SU-DHL-6 (cell line): ENCODE measurements at regions not wholly inside any gene's neighbourhood (a gene's known extent, or its start where the extent isn't known, plus 50 kb on each side); places are given as distances from the start of the nearest gene placed in this dataset.

ENCODE experiments used
- H2AFZ ChIP-seq: fragments of 200-600 bp; sonication (generic); 2 replicates; pipeline ENCODE4 v1.6.1; 2014; ENCODE audit warnings: low read depth, mild to moderate bottlenecking, moderate library complexity, mixed read lengths, antibody characterized with exemption, low read length; ENCODE audit not compliant: severe bottlenecking
- H3F3A ChIP-seq: fragments of 200-600 bp; shearing (Covaris generic); 2 replicates; pipeline ENCODE4 v1.6.0; 2016; ENCODE audit warnings: antibody characterized with exemption, mild to moderate bottlenecking; ENCODE audit not compliant: insufficient read depth
- H3K27ac ChIP-seq: fragments of 200-600 bp; sonication (generic); 2 replicates; pipeline ENCODE4 v1.5.1; 2016; ENCODE audit warnings: low read depth, mild to moderate bottlenecking, low read length, moderate library complexity, mixed read lengths
- H3K27me3 ChIP-seq: fragments of 200-600 bp; sonication (generic), shearing (Covaris generic); 2 replicates; pipeline ENCODE4 v1.6.0; 2014; ENCODE audit warnings: mild to moderate bottlenecking, low read length
- H3K36me3 ChIP-seq: fragments of 200-600 bp; sonication (generic); 2 replicates; pipeline ENCODE4 v1.6.1; 2014; ENCODE audit warnings: mild to moderate bottlenecking, low read length, mixed read lengths
- H3K4me2 ChIP-seq: fragments of 300-600, 200-600 bp; shearing (Covaris generic), sonication (generic); 2 replicates; pipeline ENCODE4 v1.6.0; 2014; ENCODE audit warnings: low read length, low read depth, mild to moderate bottlenecking; ENCODE audit not compliant: poor library complexity, severe bottlenecking
- H3K4me3 ChIP-seq: fragments of 200-600 bp; sonication (generic); 2 replicates; pipeline ENCODE4 v1.5.1; 2014; ENCODE audit warnings: antibody characterized with exemption, low read length, mild to moderate bottlenecking, mixed read lengths; ENCODE audit not compliant: insufficient read depth, poor library complexity, severe bottlenecking
- H3K79me2 ChIP-seq: fragments of 200-600 bp; sonication (generic); 2 replicates; pipeline ENCODE4 v1.6.1; 2014; ENCODE audit warnings: mild to moderate bottlenecking, low read length, moderate library complexity; ENCODE audit not compliant: insufficient read depth
- H3K9ac ChIP-seq: fragments of 200-600 bp; sonication (generic); 2 replicates; pipeline ENCODE4 v1.7.0; 2014; ENCODE audit warnings: mild to moderate bottlenecking, low read length
- H3K9me2 ChIP-seq: fragments of 200-600 bp; sonication (generic); replicated peaks from 2 replicates; pipeline ENCODE4 v1.6.1; 2014; ENCODE audit warnings: low read length; ENCODE audit not compliant: insufficient read depth
- H3K9me3 ChIP-seq: fragments of 200-600 bp; sonication (generic); 2 replicates; pipeline ENCODE4 v1.6.1; 2014; ENCODE audit warnings: low read length, mixed read lengths; ENCODE audit not compliant: insufficient read depth
- H4K20me1 ChIP-seq: fragments of 200-600 bp; sonication (generic); 2 replicates; pipeline ENCODE4 v1.6.1; 2014; ENCODE audit warnings: low read depth, mild to moderate bottlenecking, antibody characterized with exemption, low read length, moderate library complexity, mixed read lengths
- CTCF ChIP-seq: fragments of 200-600 bp; sonication (generic); IDR thresholded peaks from one replicate; pipeline ENCODE4 v1.5.1; 2017; ENCODE audit warnings: antibody characterized with exemption, mild to moderate bottlenecking, low read length, moderate library complexity; ENCODE audit not compliant: insufficient read depth, poor library complexity, severe bottlenecking
- EZH2phosphoT487 ChIP-seq: fragments of 200-600 bp; sonication (generic), shearing (Covaris generic); conservative IDR thresholded peaks from 2 replicates; pipeline ENCODE4 v1.6.1; 2018; ENCODE audit warnings: mild to moderate bottlenecking, antibody characterized with exemption, low read length, moderate library complexity, mixed read lengths

DNA sequence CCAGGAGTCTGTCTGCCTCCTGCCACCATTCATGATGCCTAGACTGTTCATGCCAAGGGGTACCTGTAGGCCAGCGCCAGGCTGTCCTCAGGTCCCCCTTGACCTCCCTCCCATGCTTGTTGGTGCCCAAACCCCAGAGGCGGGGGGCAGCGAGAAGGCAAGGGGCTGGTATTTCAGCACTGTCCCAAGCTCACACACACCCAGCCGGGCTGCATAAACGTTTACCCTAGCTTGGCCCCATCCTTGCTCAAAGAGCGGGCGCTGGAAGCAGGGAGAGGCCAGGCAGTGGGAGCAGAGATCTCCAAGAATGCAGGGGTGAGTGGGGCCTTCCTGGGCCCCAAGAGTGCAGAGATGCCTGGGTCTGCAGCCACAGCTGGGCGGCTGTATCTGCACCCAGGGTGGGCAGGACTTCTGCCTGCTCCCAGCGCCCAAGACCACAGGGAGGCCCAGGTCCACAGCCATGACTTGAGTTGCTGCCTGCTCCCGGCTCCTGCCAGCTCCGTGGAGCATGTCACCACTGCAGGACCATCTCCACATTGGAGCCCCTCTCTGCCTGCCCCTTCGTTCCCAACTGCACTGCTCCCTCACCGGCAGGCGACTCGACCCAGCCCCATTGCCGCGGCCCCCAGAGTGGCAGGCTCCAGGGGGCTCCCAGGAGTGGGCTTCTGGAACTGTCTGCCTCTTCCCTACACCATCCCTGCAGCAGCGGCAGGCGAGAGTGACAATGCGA, 616.6 kb downstream of the METTL4 start:
- no peaks in the 10 kb centered on the region for H3K36me3 ChIP-seq
- H3K27me3 ChIP-seq = no peaks in the 10 kb centered on the region
- H3K4me3 ChIP-seq = no peak overlapping the region
- H3F3A ChIP-seq = no peaks in the 10 kb centered on the region
- no peak overlapping the region for H3K9ac ChIP-seq
- no peak overlapping the region for H3K27ac ChIP-seq
- H3K79me2 ChIP-seq = no peaks in the 10 kb centered on the region
- TF ChIP-seq CTCF = no peak
- TF ChIP-seq EZH2phosphoT487 = no peak
- no peaks in the 10 kb centered on the region for H3K9me3 ChIP-seq
- no peaks in the 10 kb centered on the region for H3K9me2 ChIP-seq
- no peaks in the 10 kb centered on the region for H4K20me1 ChIP-seq
- H2AFZ ChIP-seq = no peak overlapping the region
- H3K4me2 ChIP-seq = no peak overlapping the region

GRCh38 chr18:1958798-1959197, 612.5 kb downstream of the METTL4 start:
- Histone ChIP-seq H4K20me1 (no peaks in the 10 kb centered on the region), H3K27me3 (no peaks in the 10 kb centered on the region), H3K79me2 (no peaks in the 10 kb centered on the region), H2AFZ (no peak overlapping the region), H3K4me2 (no peak overlapping the region), H3K27ac (no peak overlapping the region), H3K9me3 (no peaks in the 10 kb centered on the region), H3K36me3 (no peaks in the 10 kb centered on the region), H3K4me3 (no peak overlapping the region), H3K9me2 (no peaks in the 10 kb centered on the region), H3F3A (no peaks in the 10 kb centered on the region), H3K9ac (no peak overlapping the region)
- TF ChIP-seq CTCF = no peak
- no peak for TF ChIP-seq EZH2phosphoT487

GRCh38 chr18:1965016-1965415, 606.3 kb downstream of the METTL4 start:
- Histone ChIP-seq H3K4me2 (no peak overlapping the region), H3F3A (no peaks in the 10 kb centered on the region), H4K20me1 (no peaks in the 10 kb centered on the region), H3K79me2 (no peaks in the 10 kb centered on the region), H3K4me3 (no peak overlapping the region), H3K9me2 (no peaks in the 10 kb centered on the region), H2AFZ (no peak overlapping the region), H3K27ac (no peak overlapping the region), H3K9ac (no peak overlapping the region), H3K27me3 (no peaks in the 10 kb centered on the region), H3K9me3 (no peaks in the 10 kb centered on the region), H3K36me3 (no peaks in the 10 kb centered on the region)
- no peak for TF ChIP-seq EZH2phosphoT487
- TF ChIP-seq CTCF = no peak
